Panc1 (cell line): ENCODE measurements at regions not wholly inside any gene's neighbourhood (a gene's known extent, or its start where the extent isn't known, plus 50 kb on each side); places are given as distances from the start of the nearest gene placed in this dataset.

Source experiments
- SIN3A ChIP-seq: IDR thresholded peaks from 2 replicates; pipeline ENCODE4 v1.6.1; 2012; ENCODE audit warnings: low read depth, mild to moderate bottlenecking, low read length, moderate library complexity, borderline replicate concordance; ENCODE audit not compliant: insufficient read depth
- TF ChIP-seq, protein P1 (sequence below): fragments of 450-650 bp; IDR thresholded peaks from 2 replicates; pipeline ENCODE4 v1.5.1; 2017; ENCODE audit warnings: mild to moderate bottlenecking

DNA sequence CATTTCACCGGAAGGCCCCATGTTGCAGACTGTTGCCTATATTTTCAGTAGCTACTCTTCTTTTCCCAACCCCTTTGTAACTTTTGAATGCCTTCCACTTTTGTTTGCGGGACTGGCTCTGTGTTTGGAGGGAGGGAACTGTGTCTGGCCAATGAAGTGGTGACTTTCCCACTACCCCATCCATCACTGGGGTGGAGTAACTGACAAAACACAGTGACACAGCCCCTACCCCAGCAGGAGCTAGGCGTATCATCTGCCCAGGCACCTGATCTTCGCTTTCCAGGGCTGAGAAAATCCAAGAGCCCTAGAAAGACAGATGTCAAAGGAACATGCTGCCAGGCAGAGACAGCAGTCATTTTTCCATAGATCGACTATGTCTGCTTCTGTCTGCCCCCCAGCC lies 710.6 kb upstream of the CELF2 start:
- TF ChIP-seq, protein P1, sequence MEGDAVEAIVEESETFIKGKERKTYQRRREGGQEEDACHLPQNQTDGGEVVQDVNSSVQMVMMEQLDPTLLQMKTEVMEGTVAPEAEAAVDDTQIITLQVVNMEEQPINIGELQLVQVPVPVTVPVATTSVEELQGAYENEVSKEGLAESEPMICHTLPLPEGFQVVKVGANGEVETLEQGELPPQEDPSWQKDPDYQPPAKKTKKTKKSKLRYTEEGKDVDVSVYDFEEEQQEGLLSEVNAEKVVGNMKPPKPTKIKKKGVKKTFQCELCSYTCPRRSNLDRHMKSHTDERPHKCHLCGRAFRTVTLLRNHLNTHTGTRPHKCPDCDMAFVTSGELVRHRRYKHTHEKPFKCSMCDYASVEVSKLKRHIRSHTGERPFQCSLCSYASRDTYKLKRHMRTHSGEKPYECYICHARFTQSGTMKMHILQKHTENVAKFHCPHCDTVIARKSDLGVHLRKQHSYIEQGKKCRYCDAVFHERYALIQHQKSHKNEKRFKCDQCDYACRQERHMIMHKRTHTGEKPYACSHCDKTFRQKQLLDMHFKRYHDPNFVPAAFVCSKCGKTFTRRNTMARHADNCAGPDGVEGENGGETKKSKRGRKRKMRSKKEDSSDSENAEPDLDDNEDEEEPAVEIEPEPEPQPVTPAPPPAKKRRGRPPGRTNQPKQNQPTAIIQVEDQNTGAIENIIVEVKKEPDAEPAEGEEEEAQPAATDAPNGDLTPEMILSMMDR: no peak
- TF ChIP-seq SIN3A: no peak
